DOHH2 (cell line): ENCODE measurements at regions not wholly inside any gene's neighbourhood (a gene's known extent, or its start where the extent isn't known, plus 50 kb on each side); places are given as distances from the start of the nearest gene placed in this dataset.

ENCODE experiments used
- H3F3A ChIP-seq: fragments of 200-600 bp; sonication (generic), shearing (Covaris generic); 2 replicates; pipeline ENCODE4 v1.6.0; 2016; ENCODE audit warnings: antibody characterized with exemption, mild to moderate bottlenecking; ENCODE audit not compliant: control insufficient read depth, insufficient read depth
- H3K27ac ChIP-seq: fragments of 200-600 bp; sonication (generic); 2 replicates; pipeline ENCODE4 v1.5.1; 2014; ENCODE audit warnings: low read depth, mild to moderate bottlenecking, low read length, moderate library complexity
- H3K27me3 ChIP-seq: fragments of 200-600 bp; sonication (generic); 2 replicates; pipeline ENCODE4 v1.6.1; 2014; ENCODE audit warnings: mild to moderate bottlenecking, low read length, mixed read lengths; ENCODE audit not compliant: control insufficient read depth
- H3K36me3 ChIP-seq: fragments of 200-600 bp; sonication (generic); 2 replicates; pipeline ENCODE4 v1.6.1; 2014; ENCODE audit warnings: mild to moderate bottlenecking, low read length, moderate library complexity, mixed read lengths; ENCODE audit not compliant: control insufficient read depth
- H3K4me1 ChIP-seq: fragments of 200-600 bp; sonication (generic); 2 replicates; pipeline ENCODE4 v1.6.1; 2014; ENCODE audit warnings: mild to moderate bottlenecking, low read length, mixed read lengths; ENCODE audit not compliant: control insufficient read depth
- H3K4me2 ChIP-seq: fragments of 200-600 bp; sonication (generic); 2 replicates; pipeline ENCODE4 v1.6.0; 2014; ENCODE audit warnings: mild to moderate bottlenecking, low read length, moderate library complexity
- H3K4me3 ChIP-seq: fragments of 200-600 bp; sonication (generic); 2 replicates; pipeline ENCODE4 v1.5.1; 2014; ENCODE audit warnings: mild to moderate bottlenecking, low read length, mixed read lengths
- H3K79me2 ChIP-seq: fragments of 200-600 bp; sonication (generic); 2 replicates; pipeline ENCODE4 v1.6.1; 2014; ENCODE audit warnings: mild to moderate bottlenecking, low read length, mixed read lengths; ENCODE audit not compliant: control insufficient read depth
- H3K9me2 ChIP-seq: fragments of 200-600 bp; sonication (generic); replicated peaks from 2 replicates; pipeline ENCODE4 v1.6.1; 2014; ENCODE audit warnings: mild to moderate bottlenecking, low read length, mixed read lengths; ENCODE audit not compliant: control insufficient read depth
- H3K9me3 ChIP-seq: fragments of 200-600 bp; sonication (generic); 2 replicates; pipeline ENCODE4 v1.6.1; 2014; ENCODE audit warnings: antibody characterized with exemption, low read length, mixed read lengths; ENCODE audit not compliant: control insufficient read depth, insufficient read depth
- H4K20me1 ChIP-seq: fragments of 200-600 bp; sonication (generic); 2 replicates; pipeline ENCODE4 v1.6.0; 2014; ENCODE audit warnings: low read depth, mild to moderate bottlenecking, antibody characterized with exemption, low read length, moderate library complexity; ENCODE audit not compliant: control insufficient read depth, insufficient read depth
- CTCF ChIP-seq: fragments of 200-600 bp; sonication (generic); IDR thresholded peaks from one replicate; pipeline ENCODE4 v1.5.1; 2014; ENCODE audit warnings: antibody characterized with exemption, mild to moderate bottlenecking, low read depth, low read length; ENCODE audit not compliant: poor library complexity, severe bottlenecking
- EZH2phosphoT487 ChIP-seq: fragments of 200-600 bp; sonication (generic); IDR thresholded peaks from 2 replicates; pipeline ENCODE4 v1.6.1; 2017; ENCODE audit warnings: borderline replicate concordance, mild to moderate bottlenecking, antibody characterized with exemption, low read length, moderate library complexity, mixed read lengths

- Histone ChIP-seq H3K4me2 (no peak overlapping the region), H3K9me2 (no peaks in the 10 kb centered on the region), H3F3A (no peaks in the 10 kb centered on the region), H3K79me2 (no peaks in the 10 kb centered on the region), H3K4me3 (no peak overlapping the region), H3K27me3 (no peaks in the 10 kb centered on the region), H3K4me1 (no peaks in the 10 kb centered on the region), H3K9me3 (no peaks in the 10 kb centered on the region), H4K20me1 (no peaks in the 10 kb centered on the region), H3K27ac (no peak overlapping the region), H3K36me3 (no peaks in the 10 kb centered on the region)
- no peak for TF ChIP-seq EZH2phosphoT487
- TF ChIP-seq CTCF, result no peak
Observed at GRCh38 chr1:80158771-80159170, 1152.2 kb upstream of the ADGRL4 start.

DNA sequence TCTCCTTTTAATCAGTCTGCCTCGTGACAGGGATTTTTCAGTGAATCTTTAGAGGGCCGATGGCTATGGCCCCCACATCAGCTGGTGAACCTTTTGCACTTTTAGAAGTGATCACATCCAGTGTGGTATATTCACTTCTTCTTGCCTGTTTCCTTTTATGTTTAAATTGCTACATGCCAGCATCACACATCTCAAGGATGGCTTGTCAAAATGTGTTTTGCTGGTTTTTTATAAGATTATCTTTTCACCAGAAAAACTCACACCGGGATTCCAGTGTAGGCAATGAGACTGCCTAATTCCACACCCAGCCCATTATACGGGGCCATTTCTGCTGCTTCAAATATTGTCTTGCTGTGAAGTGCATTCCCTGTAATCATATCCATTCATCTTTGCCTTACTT is 1151.7 kb upstream of the ADGRL4 start:
- no peaks in the 10 kb centered on the region for H3K9me3 ChIP-seq
- H3K4me3 ChIP-seq, result no peak overlapping the region
- H3K27ac ChIP-seq, result no peak overlapping the region
- no peaks in the 10 kb centered on the region for H3K27me3 ChIP-seq
- no peaks in the 10 kb centered on the region for H3K4me1 ChIP-seq
- no peaks in the 10 kb centered on the region for H3F3A ChIP-seq
- TF ChIP-seq EZH2phosphoT487 (no peak), CTCF (no peak)
- H3K4me2 ChIP-seq, result no peak overlapping the region
- H4K20me1 ChIP-seq, result no peaks in the 10 kb centered on the region
- no peaks in the 10 kb centered on the region for H3K79me2 ChIP-seq
- no peaks in the 10 kb centered on the region for H3K36me3 ChIP-seq
- H3K9me2 ChIP-seq, result no peaks in the 10 kb centered on the region

DNA sequence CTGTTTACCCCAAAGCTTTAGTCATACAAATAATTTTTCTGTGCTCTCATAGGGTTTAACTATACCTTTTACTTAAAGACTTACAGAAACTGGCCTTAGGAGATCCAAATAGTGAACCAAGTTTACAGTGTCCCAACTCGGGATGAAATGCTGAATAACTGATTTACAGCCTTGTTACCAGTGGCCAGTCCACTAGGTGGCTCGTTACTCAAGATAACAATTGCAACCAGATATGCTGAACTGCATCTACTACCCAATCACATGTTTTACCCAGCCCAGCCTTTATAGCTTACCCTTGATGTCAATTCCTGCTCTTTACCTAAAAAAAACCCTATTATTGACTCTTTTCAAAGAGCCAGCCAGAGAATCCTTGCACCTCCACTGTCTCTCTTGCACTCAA is 1148.8 kb upstream of the ADGRL4 start:
- Histone ChIP-seq H3K27me3 (no peaks in the 10 kb centered on the region), H3K27ac (no peak overlapping the region), H3K36me3 (no peaks in the 10 kb centered on the region), H4K20me1 (no peaks in the 10 kb centered on the region), H3K4me3 (no peak overlapping the region), H3K9me3 (no peaks in the 10 kb centered on the region), H3K4me2 (no peak overlapping the region), H3K79me2 (no peaks in the 10 kb centered on the region), H3K4me1 (no peaks in the 10 kb centered on the region), H3K9me2 (no peaks in the 10 kb centered on the region), H3F3A (no peaks in the 10 kb centered on the region)
- TF ChIP-seq EZH2phosphoT487 (no peak), CTCF (no peak)

DNA sequence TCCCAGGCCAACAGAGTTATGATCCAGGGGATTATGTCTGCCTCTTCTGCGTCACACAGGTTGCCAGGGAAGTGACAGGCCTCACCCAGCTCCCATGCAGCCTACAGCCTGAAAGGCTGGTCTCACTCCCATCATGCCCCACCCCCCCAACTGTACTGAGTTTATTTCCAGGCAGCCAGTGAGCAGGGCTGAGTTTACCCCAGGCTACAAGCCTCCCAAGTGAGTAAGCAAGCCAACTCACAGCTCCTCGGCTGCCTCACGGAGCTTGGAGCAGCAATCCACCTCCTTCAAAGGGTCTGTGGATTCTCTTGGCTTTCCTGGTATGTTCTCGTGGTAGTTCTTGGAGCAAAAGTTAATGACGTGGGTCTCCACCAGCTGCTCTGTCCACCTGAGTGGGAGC is 1147.6 kb upstream of the ADGRL4 start:
- Histone ChIP-seq H3K4me1 (no peaks in the 10 kb centered on the region), H3K4me2 (no peak overlapping the region), H3K36me3 (no peaks in the 10 kb centered on the region), H3K27me3 (no peaks in the 10 kb centered on the region), H3K27ac (no peak overlapping the region), H3K9me3 (no peaks in the 10 kb centered on the region), H3F3A (no peaks in the 10 kb centered on the region), H3K4me3 (no peak overlapping the region), H3K79me2 (no peaks in the 10 kb centered on the region), H3K9me2 (no peaks in the 10 kb centered on the region), H4K20me1 (no peaks in the 10 kb centered on the region)
- no peak for TF ChIP-seq CTCF
- TF ChIP-seq EZH2phosphoT487, result no peak
